OCI-LY1 (cell line): ENCODE measurements at regions not wholly inside any gene's neighbourhood (a gene's known extent, or its start where the extent isn't known, plus 50 kb on each side); places are given as distances from the start of the nearest gene placed in this dataset.

Experiments used
- H2AFZ ChIP-seq: fragments of 200-600 bp; sonication (generic), shearing (Covaris generic); 2 replicates; pipeline ENCODE4 v1.6.0; 2014; ENCODE audit warnings: antibody characterized with exemption, mild to moderate bottlenecking, low read length
- H3F3A ChIP-seq: fragments of 200-600 bp; sonication (generic), shearing (Covaris generic); 2 replicates; pipeline ENCODE4 v1.6.0; 2014; ENCODE audit warnings: mild to moderate bottlenecking, antibody characterized with exemption, low read length, moderate library complexity; ENCODE audit not compliant: insufficient read depth
- H3K27ac ChIP-seq: fragments of 200-600 bp; sonication (generic); 2 replicates; pipeline ENCODE4 v1.5.1; 2014; ENCODE audit warnings: low read length, mixed run types, mild to moderate bottlenecking, low read depth; ENCODE audit not compliant: poor library complexity, severe bottlenecking
- H3K27me3 ChIP-seq: fragments of 200-600 bp; sonication (generic); 2 replicates; pipeline ENCODE4 v1.6.0; 2014; ENCODE audit warnings: antibody characterized with exemption, mild to moderate bottlenecking, low read length, moderate library complexity; ENCODE audit not compliant: insufficient read depth
- H3K36me3 ChIP-seq: fragments of 200-600 bp; sonication (generic); 2 replicates; pipeline ENCODE4 v1.6.1; 2014; ENCODE audit warnings: mild to moderate bottlenecking, antibody characterized with exemption, low read length, moderate library complexity, mixed read lengths; ENCODE audit not compliant: insufficient read depth
- H3K4me1 ChIP-seq: fragments of 200-600 bp; sonication (generic); 2 replicates; pipeline ENCODE4 v1.5.1; 2014; ENCODE audit warnings: mild to moderate bottlenecking, low read length, moderate library complexity; ENCODE audit not compliant: insufficient read depth, severe bottlenecking
- H3K4me2 ChIP-seq: fragments of 200-600 bp; sonication (generic), shearing (Covaris generic); 2 replicates; pipeline ENCODE4 v1.6.1; 2014; ENCODE audit warnings: low read length
- H3K4me3 ChIP-seq: fragments of 200-600 bp; sonication (generic); 2 replicates; pipeline ENCODE4 v1.5.1; 2014; ENCODE audit warnings: low read length, low read depth, mild to moderate bottlenecking, mixed read lengths; ENCODE audit not compliant: poor library complexity, severe bottlenecking
- H3K79me2 ChIP-seq: fragments of 200-600 bp; shearing (Covaris generic); 2 replicates; pipeline ENCODE4 v1.6.1; 2016; ENCODE audit warnings: mixed run types, low read length, mixed read lengths; ENCODE audit not compliant: insufficient read depth
- H3K9ac ChIP-seq: fragments of 200-600 bp; sonication (generic), shearing (Covaris generic); 2 replicates; pipeline ENCODE4 v1.6.1; 2014; ENCODE audit warnings: mild to moderate bottlenecking, low read length, mixed read lengths
- H3K9me2 ChIP-seq: fragments of 200-600 bp; sonication (generic), shearing (Covaris generic); 2 replicates; pipeline ENCODE4 v1.6.1; 2014; ENCODE audit warnings: low read depth, mild to moderate bottlenecking, low read length, mixed read lengths
- H3K9me3 ChIP-seq: fragments of 200-600 bp; shearing (Covaris generic); 2 replicates; pipeline ENCODE4 v1.6.1; 2014; ENCODE audit warnings: low read length, mixed read lengths
- H4K20me1 ChIP-seq: fragments of 200-600 bp; sonication (generic), shearing (Covaris generic); 2 replicates; pipeline ENCODE4 v1.6.0; 2016; ENCODE audit warnings: mild to moderate bottlenecking, low read length; ENCODE audit not compliant: insufficient read depth
- EZH2 ChIP-seq: fragments of 200-600 bp; sonication (generic), shearing (Covaris generic); IDR thresholded peaks from 2 replicates; pipeline ENCODE4 v1.8.0; 2017; ENCODE audit warnings: borderline replicate concordance, mixed run types, mild to moderate bottlenecking, antibody characterized with exemption, low read length, moderate library complexity, mixed read lengths
- TF ChIP-seq, protein P1 (sequence below): fragments of 200-600 bp; sonication (generic), shearing (Covaris generic); IDR thresholded peaks from 2 replicates; pipeline ENCODE4 v1.5.1; 2017; ENCODE audit warnings: mild to moderate bottlenecking, antibody characterized with exemption, low read length, moderate library complexity, mixed read lengths

- Histone ChIP-seq H3K27me3 (no peaks in the 10 kb centered on the region), H3K4me1 (no peaks in the 10 kb centered on the region), H2AFZ (no peak overlapping the region), H3K9me2 (no peaks in the 10 kb centered on the region), H3K4me3 (no peak overlapping the region), H3F3A (no peaks in the 10 kb centered on the region), H3K27ac (no peak overlapping the region), H3K9ac (no peak overlapping the region), H3K36me3 (no peaks in the 10 kb centered on the region), H3K9me3 (no peaks in the 10 kb centered on the region), H3K4me2 (no peak overlapping the region), H4K20me1 (no peaks in the 10 kb centered on the region), H3K79me2 (no peaks in the 10 kb centered on the region)
- TF ChIP-seq, protein P1, sequence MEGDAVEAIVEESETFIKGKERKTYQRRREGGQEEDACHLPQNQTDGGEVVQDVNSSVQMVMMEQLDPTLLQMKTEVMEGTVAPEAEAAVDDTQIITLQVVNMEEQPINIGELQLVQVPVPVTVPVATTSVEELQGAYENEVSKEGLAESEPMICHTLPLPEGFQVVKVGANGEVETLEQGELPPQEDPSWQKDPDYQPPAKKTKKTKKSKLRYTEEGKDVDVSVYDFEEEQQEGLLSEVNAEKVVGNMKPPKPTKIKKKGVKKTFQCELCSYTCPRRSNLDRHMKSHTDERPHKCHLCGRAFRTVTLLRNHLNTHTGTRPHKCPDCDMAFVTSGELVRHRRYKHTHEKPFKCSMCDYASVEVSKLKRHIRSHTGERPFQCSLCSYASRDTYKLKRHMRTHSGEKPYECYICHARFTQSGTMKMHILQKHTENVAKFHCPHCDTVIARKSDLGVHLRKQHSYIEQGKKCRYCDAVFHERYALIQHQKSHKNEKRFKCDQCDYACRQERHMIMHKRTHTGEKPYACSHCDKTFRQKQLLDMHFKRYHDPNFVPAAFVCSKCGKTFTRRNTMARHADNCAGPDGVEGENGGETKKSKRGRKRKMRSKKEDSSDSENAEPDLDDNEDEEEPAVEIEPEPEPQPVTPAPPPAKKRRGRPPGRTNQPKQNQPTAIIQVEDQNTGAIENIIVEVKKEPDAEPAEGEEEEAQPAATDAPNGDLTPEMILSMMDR: no peak
- no peak for TF ChIP-seq EZH2
Measured at GRCh38 chr17:72404872-72405271, 284.1 kb downstream of the SOX9 start.

DNA sequence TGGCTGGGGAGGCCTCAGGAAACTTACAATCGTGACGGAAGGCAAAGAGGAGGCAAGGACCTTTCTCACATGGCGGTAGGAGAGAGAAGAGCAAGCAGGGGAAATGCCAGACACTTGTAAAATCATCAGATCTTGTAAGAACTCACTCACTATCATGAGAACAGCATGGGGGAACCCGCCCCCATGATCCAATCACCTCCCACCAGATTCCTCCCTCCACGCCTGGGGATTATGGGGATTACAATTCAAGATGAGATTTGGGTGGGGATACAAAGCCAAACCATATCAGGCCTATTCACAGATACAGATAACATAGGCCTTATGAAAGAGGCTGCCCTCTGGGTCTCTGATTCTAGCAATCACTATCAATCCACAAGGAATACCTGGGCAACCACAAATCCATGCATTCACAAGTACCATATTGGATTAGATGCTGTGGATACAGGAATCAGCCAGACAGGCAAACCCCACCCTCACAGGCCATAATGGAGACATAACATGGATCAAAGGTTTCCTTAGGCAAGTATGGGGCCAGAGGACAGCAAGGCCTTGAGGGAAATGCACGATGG is 284.9 kb downstream of the SOX9 start:
- no peaks in the 10 kb centered on the region for H3K9me3 ChIP-seq
- H3K27ac ChIP-seq: no peak overlapping the region
- H2AFZ ChIP-seq: no peak overlapping the region
- H3K4me2 ChIP-seq: no peak overlapping the region
- no peak overlapping the region for H3K9ac ChIP-seq
- no peaks in the 10 kb centered on the region for H3K79me2 ChIP-seq
- TF ChIP-seq, protein P1: no peak
- TF ChIP-seq EZH2: no peak
- no peaks in the 10 kb centered on the region for H3K9me2 ChIP-seq
- H3K4me1 ChIP-seq: no peaks in the 10 kb centered on the region
- H3K4me3 ChIP-seq: no peak overlapping the region
- no peaks in the 10 kb centered on the region for H3F3A ChIP-seq
- no peaks in the 10 kb centered on the region for H3K27me3 ChIP-seq
- H3K36me3 ChIP-seq: no peaks in the 10 kb centered on the region
- H4K20me1 ChIP-seq: no peaks in the 10 kb centered on the region

- H3K27me3 ChIP-seq: no peaks in the 10 kb centered on the region
- H3K4me3 ChIP-seq: no peak overlapping the region
- H3K9me2 ChIP-seq: no peaks in the 10 kb centered on the region
- no peaks in the 10 kb centered on the region for H3K79me2 ChIP-seq
- TF ChIP-seq, protein P1: no peak
- no peak for TF ChIP-seq EZH2
- H3K27ac ChIP-seq: no peak overlapping the region
- no peaks in the 10 kb centered on the region for H3F3A ChIP-seq
- no peaks in the 10 kb centered on the region for H3K36me3 ChIP-seq
- no peak overlapping the region for H3K9ac ChIP-seq
- no peaks in the 10 kb centered on the region for H3K4me1 ChIP-seq
- H4K20me1 ChIP-seq: no peaks in the 10 kb centered on the region
- H3K4me2 ChIP-seq: no peak overlapping the region
- no peak overlapping the region for H2AFZ ChIP-seq
- H3K9me3 ChIP-seq: no peaks in the 10 kb centered on the region
Measured at GRCh38 chr17:72406498-72406897, 285.7 kb downstream of the SOX9 start.
